IMR-90 (cell line): ENCODE measurements at regions not wholly inside any gene's neighbourhood (a gene's known extent, or its start where the extent isn't known, plus 50 kb on each side); places are given as distances from the start of the nearest gene placed in this dataset.

ENCODE experiments used
- ATAC-seq: fragments of 200-7000 bp; cut with Tn5 transposase; 2 replicates; pipeline ENCODE4 v1.9.1; 2020; ENCODE audit warnings: low read depth, mild to moderate bottlenecking, moderate library complexity
- BruUV-seq: library from RNA; stranded (reverse); fragments of 400-500 nt; replicated peaks from 2 replicates; lab custom pipeline; 2021; lab: Mats Ljungman, UMichigan
- CTCF ChIA-PET: fragments of 300-600 bp; formaldehyde crosslinking; extraction: SDS; loops from one replicate; lab custom pipeline; 2021; ENCODE audit warnings: antibody characterized with exemption; lab: Yijun Ruan, JAX
- POLR2A ChIA-PET: fragments of 300-600 bp; sonication (Branson Sonifier 250); formaldehyde crosslinking; loops from one replicate; lab custom pipeline; 2022; ENCODE audit warnings: antibody characterized with exemption; ENCODE audit not compliant: unreplicated experiment; lab: Charles Lee
- DNase-seq: peaks from one replicate; pipeline ENCODE4 v3.0.0; 2013
- H2AFZ ChIP-seq: replicated peaks from 2 replicates; pipeline ENCODE3; 2013; ENCODE audit warnings: low read length, mild to moderate bottlenecking; ENCODE audit not compliant: poor library complexity
- H2AK5ac ChIP-seq: 2 replicates; pipeline ENCODE4 v1.6.1; 2013; ENCODE audit warnings: low read depth, low read length, inconsistent platforms
- H2AK9ac ChIP-seq: replicated peaks from 2 replicates; pipeline ENCODE3; 2013; ENCODE audit warnings: mild to moderate bottlenecking, low read depth, low read length, moderate library complexity; ENCODE audit not compliant: poor library complexity
- H2BK120ac ChIP-seq: 2 replicates; pipeline ENCODE4 v1.6.1; 2013; ENCODE audit warnings: low read depth, low read length, inconsistent platforms
- H2BK15ac ChIP-seq: 3 replicates; pipeline ENCODE4 v1.6.1; 2013; ENCODE audit warnings: low read depth, low read length, inconsistent platforms
- H2BK20ac ChIP-seq: 2 replicates; pipeline ENCODE4 v1.6.1; 2013; ENCODE audit warnings: low read depth, mild to moderate bottlenecking, inconsistent platforms, low read length, moderate library complexity
- H2BK5ac ChIP-seq: 2 replicates; pipeline ENCODE4 v1.6.1; 2013; ENCODE audit warnings: mild to moderate bottlenecking, low read depth, low read length, inconsistent platforms; ENCODE audit not compliant: poor library complexity, severe bottlenecking
- H3K14ac ChIP-seq: replicated peaks from 2 replicates; pipeline ENCODE4 v1.6.1; 2013; ENCODE audit warnings: low read depth, low read length, inconsistent platforms
- H3K18ac ChIP-seq: 2 replicates; pipeline ENCODE4 v1.6.1; 2013; ENCODE audit warnings: low read depth, low read length, control low read depth
- H3K23ac ChIP-seq: 2 replicates; pipeline ENCODE4 v1.6.1; 2013; ENCODE audit warnings: low read depth, low read length, inconsistent platforms
- H3K27ac ChIP-seq: 2 replicates; pipeline ENCODE4 v1.5.1; 2013; ENCODE audit warnings: mild to moderate bottlenecking, control low read depth, low read length; ENCODE audit not compliant: insufficient read depth
- H3K27me3 ChIP-seq: 2 replicates; pipeline ENCODE4 v1.6.1; 2013; ENCODE audit warnings: low read length; ENCODE audit not compliant: control insufficient read depth, insufficient read depth
- H3K36me3 ChIP-seq: 2 replicates; pipeline ENCODE4 v1.6.1; 2013; ENCODE audit warnings: low read length, mixed read lengths; ENCODE audit not compliant: control insufficient read depth, insufficient read depth
- H3K4ac ChIP-seq: 2 replicates; pipeline ENCODE4 v1.6.1; 2013; ENCODE audit warnings: low read depth, low read length, inconsistent platforms
- H3K4me1 ChIP-seq: 2 replicates; pipeline ENCODE4 v1.6.1; 2013; ENCODE audit warnings: low read length, mixed read lengths; ENCODE audit not compliant: control insufficient read depth, insufficient read depth
- H3K4me2 ChIP-seq: 2 replicates; pipeline ENCODE4 v1.6.1; 2013; ENCODE audit warnings: low read depth, mild to moderate bottlenecking, control low read depth, low read length, moderate library complexity
- H3K4me3 ChIP-seq: 2 replicates; pipeline ENCODE4 v1.5.1; 2013; ENCODE audit warnings: low read depth, mild to moderate bottlenecking, control low read depth, low read length, moderate library complexity; ENCODE audit not compliant: insufficient read depth
- H3K56ac ChIP-seq: 2 replicates; pipeline ENCODE4 v1.6.1; 2013; ENCODE audit warnings: low read length, inconsistent platforms; ENCODE audit not compliant: insufficient read depth; ENCODE audit errors: extremely low read depth
- H3K79me1 ChIP-seq, 2 experiments: 2 replicates each; pipeline ENCODE4 v1.6.1; 2013; ENCODE audit warnings: low read length in 2 of 2, inconsistent platforms in 1 of 2, low read depth in 1 of 2
- H3K9ac ChIP-seq: 2 replicates; pipeline ENCODE4 v1.6.1; 2013; ENCODE audit warnings: low read depth, low read length, control low read depth
- H3K9me1 ChIP-seq: 2 replicates; pipeline ENCODE4 v1.6.1; 2013; ENCODE audit warnings: low read length, inconsistent platforms; ENCODE audit not compliant: insufficient read depth
- H3K9me3 ChIP-seq: 2 replicates; pipeline ENCODE4 v1.6.1; 2013; ENCODE audit warnings: low read length; ENCODE audit not compliant: control insufficient read depth, insufficient read depth
- H4K20me1 ChIP-seq: 2 replicates; pipeline ENCODE4 v1.6.1; 2013; ENCODE audit warnings: low read length, inconsistent platforms; ENCODE audit not compliant: insufficient read depth
- H4K5ac ChIP-seq: 2 replicates; pipeline ENCODE4 v1.6.1; 2013; ENCODE audit warnings: mild to moderate bottlenecking, low read depth, low read length, control low read depth
- H4K8ac ChIP-seq, 2 experiments: 2 replicates each; pipeline ENCODE4 v1.6.1; 2013; ENCODE audit warnings: low read depth in 2 of 2, low read length in 2 of 2, control low read depth in 1 of 2, inconsistent platforms in 1 of 2
- H4K91ac ChIP-seq: 2 replicates; pipeline ENCODE4 v1.6.1; 2013; ENCODE audit warnings: low read depth, low read length, inconsistent platforms; ENCODE audit not compliant: insufficient read depth
- BHLHE40 ChIP-seq: fragments of 150-350 bp; IDR thresholded peaks from 2 replicates; pipeline ENCODE4 v1.6.1; 2016; ENCODE audit warnings: mild to moderate bottlenecking, low read depth, low read length
- CEBPB ChIP-seq: IDR thresholded peaks from 2 replicates; pipeline ENCODE4 v1.6.1; 2012; ENCODE audit warnings: low read depth, low read length, improper control_type of control experiment
- CHD1 ChIP-seq: IDR thresholded peaks from 2 replicates; pipeline ENCODE4 v1.6.1; 2012; ENCODE audit warnings: low read depth, low read length, improper control_type of control experiment
- CTCF ChIP-seq: conservative IDR thresholded peaks from 2 replicates; pipeline ENCODE4 v1.5.1; 2012; ENCODE audit warnings: mild to moderate bottlenecking, low read depth, low read length, improper control_type of control experiment
- FOS ChIP-seq: fragments of 150-350 bp; IDR thresholded peaks from 2 replicates; pipeline ENCODE4 v1.6.1; 2016; ENCODE audit warnings: low read depth, low read length
- MXI1 ChIP-seq: IDR thresholded peaks from 2 replicates; pipeline ENCODE4 v1.6.1; 2012; ENCODE audit warnings: low read depth, mild to moderate bottlenecking, low read length, moderate library complexity, borderline replicate concordance
- NFE2L2 ChIP-seq: fragments of 150-350 bp; IDR thresholded peaks from 2 replicates; pipeline ENCODE4 v1.6.1; 2016; ENCODE audit warnings: low read depth, mild to moderate bottlenecking, low read length
- POLR2A ChIP-seq: IDR thresholded peaks from 2 replicates; pipeline ENCODE4 v1.6.1; 2012; ENCODE audit warnings: mild to moderate bottlenecking, low read depth, low read length
- RFX5 ChIP-seq: IDR thresholded peaks from 2 replicates; pipeline ENCODE4 v1.8.0; 2012; ENCODE audit warnings: low read depth, mild to moderate bottlenecking, low read length, moderate library complexity
- SMC3 ChIP-seq: fragments of 150-350 bp; IDR thresholded peaks from 2 replicates; pipeline ENCODE4 v1.6.1; 2016; ENCODE audit warnings: low read depth, mild to moderate bottlenecking, antibody characterized with exemption, low read length, moderate library complexity
- WGBS, 2 experiments: methylation state at CpG; one replicate each; pipeline versions ENCODE4 v1.1.5 to v1.1.7; 2013; ENCODE audit warnings: missing lambda C conversion rate in 2 of 2; ENCODE audit not compliant: insufficient read length in 1 of 2; ENCODE audit errors: extremely low coverage in 2 of 2; 5-methylcytosine and 5-hydroxymethylcytosine counted together
- dilution Hi-C: fragments of 300-500 bp; cut with HindIII; formaldehyde crosslinking; loops from one replicate; pipeline ENCODE4 v1.14.3; 2018; ENCODE audit warnings: low sequenced_read_pairs; ENCODE audit not compliant: unreplicated experiment
- in situ Hi-C: fragments of 300-500 bp; cut with MboI; formaldehyde crosslinking; loops from 3 replicates; pipeline ENCODE4 v1.14.3; 2019; ENCODE audit warnings: low sequenced_read_pairs, inconsistent platforms, mixed read lengths
- intact Hi-C: fragments of 100-400 bp; cut with micrococcal nuclease; formaldehyde crosslinking; loops from 2 replicates; pipeline ENCODE4 v1.10.0; 2022
- TF ChIP-seq, protein P1 (sequence below): fragments of 150-350 bp; IDR thresholded peaks from 2 replicates; pipeline ENCODE4 v1.6.1; 2017; ENCODE audit warnings: mild to moderate bottlenecking, antibody characterized with exemption, low read length, low read depth
- TF ChIP-seq, protein P2 (sequence below): fragments of 150-350 bp; IDR thresholded peaks from 2 replicates; pipeline ENCODE4 v1.6.1; 2016; ENCODE audit warnings: low read depth, mild to moderate bottlenecking, low read length, moderate library complexity, borderline replicate concordance

- ATAC-seq (no peak), DNase-seq (no peak)
- Histone ChIP-seq H3K27ac (no peak overlapping the region), H2AK9ac (no peak overlapping the region), H3K9me3 (peaks cover 33% of the 10 kb centered on the region), H3K4me1 (no peaks in the 10 kb centered on the region), H3K18ac (no peak overlapping the region), H2BK20ac (no peak overlapping the region), H3K14ac (no peak overlapping the region), H3K4me2 (no peak overlapping the region), H3K4me3 (no peak overlapping the region), H3K36me3 (no peaks in the 10 kb centered on the region), H3K27me3 (no peaks in the 10 kb centered on the region), H3K9me1 (no peaks in the 10 kb centered on the region), H2BK120ac (no peak overlapping the region), H3K79me1 (no peaks in the 10 kb centered on the region), H2AK5ac (no peak overlapping the region), H4K91ac (no peak overlapping the region), H3K4ac (no peak overlapping the region), H2BK15ac (no peak overlapping the region), H3K9ac (no peak overlapping the region), H3K23ac (no peak overlapping the region), H3K56ac (no peak overlapping the region), H4K8ac (no peak overlapping the region), H2AFZ (no peak overlapping the region), H4K20me1 (no peaks in the 10 kb centered on the region), H4K5ac (no peak overlapping the region), H2BK5ac (no peak overlapping the region)
- no TSS peak for BruUV-seq
- ChIA-PET CTCF (no interaction called here), POLR2A (no interaction called here)
- no peak for TF ChIP-seq FOS
- TF ChIP-seq, protein P1, sequence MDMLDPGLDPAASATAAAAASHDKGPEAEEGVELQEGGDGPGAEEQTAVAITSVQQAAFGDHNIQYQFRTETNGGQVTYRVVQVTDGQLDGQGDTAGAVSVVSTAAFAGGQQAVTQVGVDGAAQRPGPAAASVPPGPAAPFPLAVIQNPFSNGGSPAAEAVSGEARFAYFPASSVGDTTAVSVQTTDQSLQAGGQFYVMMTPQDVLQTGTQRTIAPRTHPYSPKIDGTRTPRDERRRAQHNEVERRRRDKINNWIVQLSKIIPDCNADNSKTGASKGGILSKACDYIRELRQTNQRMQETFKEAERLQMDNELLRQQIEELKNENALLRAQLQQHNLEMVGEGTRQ = no peak
- TF ChIP-seq MXI1 = no peak
- no peak for TF ChIP-seq CHD1
- TF ChIP-seq CTCF = no peak
- no peak for TF ChIP-seq CEBPB
- no peak for TF ChIP-seq RFX5
- no peak for TF ChIP-seq BHLHE40
- no peak for TF ChIP-seq SMC3
- TF ChIP-seq NFE2L2 = no peak
- TF ChIP-seq, protein P2, sequence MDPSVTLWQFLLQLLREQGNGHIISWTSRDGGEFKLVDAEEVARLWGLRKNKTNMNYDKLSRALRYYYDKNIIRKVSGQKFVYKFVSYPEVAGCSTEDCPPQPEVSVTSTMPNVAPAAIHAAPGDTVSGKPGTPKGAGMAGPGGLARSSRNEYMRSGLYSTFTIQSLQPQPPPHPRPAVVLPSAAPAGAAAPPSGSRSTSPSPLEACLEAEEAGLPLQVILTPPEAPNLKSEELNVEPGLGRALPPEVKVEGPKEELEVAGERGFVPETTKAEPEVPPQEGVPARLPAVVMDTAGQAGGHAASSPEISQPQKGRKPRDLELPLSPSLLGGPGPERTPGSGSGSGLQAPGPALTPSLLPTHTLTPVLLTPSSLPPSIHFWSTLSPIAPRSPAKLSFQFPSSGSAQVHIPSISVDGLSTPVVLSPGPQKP = no peak
- no peak for TF ChIP-seq POLR2A
- WGBS, 2 experiments = no CpG with 5 or more reads among the region's 2 CpGs
- intact Hi-C loops = no loop called here
- dilution Hi-C loops = no loop called here
- in situ Hi-C loops = no loop called here
Measured at GRCh38 chr5:2194949-2195348, 312.2 kb upstream of the IRX4 start.
